ENCODE measurements at regions not wholly inside any gene's neighbourhood (a gene's known extent, or its start where the extent isn't known, plus 50 kb on each side); places are given as distances from the start of the nearest gene placed in this dataset.
"Not testable (repeated sequence)": the region's sequence is repeated elsewhere in the genome, so short reads cannot be mapped to it uniquely, and the experiment has no call there.

DNA sequence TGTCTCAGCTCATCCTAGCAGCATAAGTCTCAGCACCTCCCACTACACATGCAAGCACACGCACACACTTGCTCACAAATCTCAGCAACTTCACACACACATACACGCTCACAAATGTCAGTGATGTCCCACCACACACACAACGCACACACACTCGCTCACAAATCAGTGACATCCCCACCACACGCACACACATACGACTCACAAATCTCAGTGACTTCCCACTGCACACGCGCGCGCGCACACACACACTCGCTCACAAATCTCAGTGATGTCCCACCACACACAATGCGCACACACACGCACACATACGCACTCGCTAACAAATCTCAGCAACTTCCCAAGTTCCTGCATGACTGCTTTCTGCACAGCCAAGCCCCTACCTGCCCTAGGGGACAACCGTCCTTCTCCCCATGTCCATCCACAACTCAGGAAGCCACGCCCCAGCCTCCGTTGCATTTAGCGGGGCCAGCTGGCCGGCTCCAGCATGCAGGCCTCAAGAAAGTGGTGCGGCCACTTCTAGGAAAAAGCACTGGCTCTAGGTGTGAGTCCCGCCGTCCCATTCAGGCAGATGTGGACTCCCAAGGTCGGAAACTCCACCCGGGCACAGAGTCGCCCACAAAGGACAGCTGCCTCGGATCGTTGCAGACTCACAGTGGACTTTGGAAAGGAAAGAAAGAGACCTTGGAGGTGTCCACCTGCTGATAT, 180.1 kb upstream of the SALL3 start:
- intact Hi-C loops (cut with micrococcal nuclease), result no loop called here

- intact Hi-C loops (cut with micrococcal nuclease), result not testable (repeated sequence)
These were observed 179.3 kb upstream of the SALL3 start for GRCh38 chr18:78800102-78800851.

- intact Hi-C loops (cut with micrococcal nuclease), result no loop called here
These were observed 178.6 kb upstream of the SALL3 start for GRCh38 chr18:78801011-78801410.

GRCh38 chr18:78803104-78803503, 176.5 kb upstream of the SALL3 start:
- intact Hi-C loops (cut with micrococcal nuclease), result no loop called here

DNA sequence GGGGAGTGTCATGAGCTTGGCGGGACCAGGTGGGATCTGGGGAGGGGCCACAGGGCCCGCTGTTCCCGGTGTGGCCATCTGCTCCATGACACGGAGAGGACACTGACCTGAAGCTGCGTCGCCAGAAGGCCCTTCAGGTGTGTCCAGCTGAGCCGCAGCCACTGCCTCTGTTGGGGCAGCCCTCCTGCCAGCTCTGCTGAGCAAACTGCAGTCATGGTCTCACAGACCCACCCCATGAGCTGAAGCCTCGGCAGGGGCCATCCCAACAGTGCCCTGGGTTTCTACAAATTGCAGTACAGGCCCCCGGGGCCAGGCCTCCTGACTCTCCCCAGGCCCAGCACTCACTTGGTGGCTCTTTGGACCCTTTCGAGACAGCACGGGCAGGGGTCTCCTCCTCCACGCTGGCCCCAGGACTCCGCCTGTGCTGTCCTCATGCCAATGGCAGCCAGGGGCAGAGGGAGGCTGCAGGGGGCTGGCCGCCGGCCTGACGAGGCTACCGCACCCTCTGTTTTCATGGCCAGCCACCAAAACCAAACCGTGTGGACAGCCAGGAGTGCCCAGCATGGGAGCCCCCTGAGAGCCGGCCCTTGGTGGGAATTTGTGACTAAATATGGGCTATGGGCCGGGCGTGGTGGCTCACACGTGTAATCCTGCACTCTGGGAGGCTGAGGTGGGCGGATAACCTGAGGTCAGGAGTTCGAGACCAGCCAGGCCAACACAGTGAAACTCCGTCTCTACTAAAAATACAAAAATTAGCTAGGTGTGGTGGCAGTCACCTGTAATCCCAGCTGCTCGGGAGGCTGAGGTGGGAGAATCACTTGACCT, 175.2 kb upstream of the SALL3 start:
- intact Hi-C loops (cut with micrococcal nuclease), result no loop called here

DNA sequence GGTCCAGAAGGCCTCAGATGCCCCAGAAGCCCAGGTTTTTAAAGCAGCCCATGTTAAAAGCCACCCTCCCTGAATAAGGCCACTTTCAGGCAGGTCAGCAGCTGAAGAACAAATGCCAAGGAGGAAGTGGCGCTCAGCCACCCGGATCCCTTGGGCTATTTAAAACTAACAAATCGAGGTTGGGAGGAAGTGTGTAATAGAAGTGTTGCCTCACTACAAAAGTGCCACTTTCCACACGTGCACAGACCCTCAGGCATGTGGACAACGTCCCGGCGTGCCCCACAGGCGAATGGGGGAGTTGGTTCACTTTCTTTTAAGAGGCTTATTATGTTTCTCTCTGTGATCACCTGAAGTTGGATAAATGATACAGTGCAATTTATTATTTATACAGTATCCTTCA, 173.8 kb upstream of the SALL3 start:
- intact Hi-C loops (cut with micrococcal nuclease), result no loop called here

DNA sequence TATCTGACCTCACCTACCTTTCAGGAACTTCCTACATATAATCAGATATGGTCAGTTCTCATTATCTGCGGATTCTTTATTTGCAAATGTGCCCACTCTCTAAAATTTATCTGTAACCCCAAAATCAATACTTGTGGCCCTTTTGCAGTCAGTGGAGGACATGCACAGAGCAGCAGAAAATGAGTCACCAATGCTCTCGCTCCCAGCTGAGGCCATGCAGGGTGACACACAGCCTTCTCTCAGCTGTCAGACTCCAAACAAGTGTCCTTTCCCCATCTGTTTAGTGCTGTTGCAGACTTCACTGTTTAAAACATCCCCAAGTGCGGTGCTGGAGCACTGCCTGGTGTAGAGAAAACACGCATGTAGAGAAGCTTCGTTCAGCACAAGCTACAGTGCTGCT, 171.9 kb upstream of the SALL3 start:
- intact Hi-C loops (cut with micrococcal nuclease), result no loop called here

- intact Hi-C loops (cut with micrococcal nuclease), result no loop called here
These were observed 169.8 kb upstream of the SALL3 start for GRCh38 chr18:78809845-78810244.

DNA sequence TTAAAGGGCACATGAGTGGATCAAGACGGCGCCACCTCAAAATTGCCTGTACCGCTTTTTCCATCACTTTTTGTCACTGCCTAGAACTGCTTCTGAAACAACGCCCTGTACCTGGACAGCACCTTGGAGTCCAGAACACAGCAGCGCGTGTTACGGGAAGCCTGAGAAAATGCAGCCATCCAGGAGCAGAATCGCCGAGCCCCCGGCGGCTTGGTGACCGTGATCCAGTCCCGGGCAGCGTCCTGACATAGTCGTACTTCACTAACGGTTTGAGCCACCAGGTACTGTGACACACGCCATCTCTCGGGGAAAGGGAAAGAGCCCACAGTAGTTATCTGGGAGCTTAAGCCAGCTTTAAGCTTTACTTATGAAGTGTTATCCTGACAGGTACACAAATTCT, 168.9 kb upstream of the SALL3 start:
- intact Hi-C loops (cut with micrococcal nuclease), result no loop called here

DNA sequence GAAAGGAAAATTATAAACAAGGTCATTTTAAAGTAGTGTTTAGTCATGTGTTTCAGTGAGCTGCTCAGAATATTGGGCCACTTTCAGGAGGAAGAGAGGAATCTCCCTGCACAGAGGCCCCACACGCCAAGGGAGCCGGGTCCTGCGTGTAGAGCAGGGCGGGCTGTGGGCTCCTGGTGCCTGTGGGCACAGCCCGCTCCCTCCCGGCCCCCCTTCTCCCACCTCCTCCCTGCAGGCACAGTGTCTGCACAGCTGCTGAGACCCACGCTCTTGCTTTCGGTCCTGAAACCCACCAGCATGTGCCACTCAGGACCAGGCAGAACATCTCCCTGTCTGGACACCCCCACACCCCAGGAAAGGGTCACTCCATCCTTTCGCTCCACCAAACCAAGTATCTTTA, 167.6 kb upstream of the SALL3 start:
- intact Hi-C loops (cut with micrococcal nuclease), result no loop called here

- intact Hi-C loops (cut with micrococcal nuclease), result no loop called here
These were observed 166.5 kb upstream of the SALL3 start for GRCh38 chr18:78813156-78813555.

- intact Hi-C loops (cut with micrococcal nuclease), result no loop called here
These were observed 165.5 kb upstream of the SALL3 start for GRCh38 chr18:78813936-78814710.

DNA sequence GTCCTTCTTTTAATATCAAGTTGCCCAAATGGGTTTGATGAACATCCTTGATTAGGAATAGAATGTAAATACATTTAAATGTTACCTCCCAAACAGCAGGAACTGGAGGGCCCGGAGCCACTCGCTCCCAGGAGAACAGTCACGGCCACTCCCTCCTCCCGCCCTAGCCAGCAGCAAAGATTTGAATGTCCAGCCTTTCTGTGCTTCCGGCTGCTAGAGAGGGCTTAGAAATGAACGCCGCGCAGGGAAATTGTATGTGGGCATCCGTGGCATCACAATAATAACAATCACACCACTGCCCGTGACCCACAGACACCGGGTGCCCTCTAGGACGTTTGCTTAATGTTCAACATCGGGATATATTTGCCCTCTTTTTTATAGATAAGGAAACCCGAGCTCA, 164.9 kb upstream of the SALL3 start:
- intact Hi-C loops (cut with micrococcal nuclease), result no loop called here

DNA sequence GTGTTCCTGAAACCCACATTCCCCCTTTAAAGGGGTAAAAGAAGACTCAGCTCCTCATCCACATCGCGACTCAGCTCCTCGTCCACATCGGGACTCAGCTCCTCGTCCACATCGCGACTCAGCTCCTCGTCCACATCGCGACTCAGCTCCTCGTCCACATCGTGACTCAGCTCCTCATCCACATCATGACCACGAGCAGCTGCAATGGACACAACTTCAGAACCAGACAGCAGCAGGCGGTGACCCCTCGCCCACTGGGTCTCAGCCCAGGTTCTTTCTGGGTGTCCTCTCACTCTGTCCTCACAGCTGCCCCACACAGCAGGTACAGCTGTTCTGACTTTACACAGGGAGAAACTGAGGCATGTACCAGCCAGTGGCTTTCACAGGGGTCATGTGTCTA, 163.5 kb upstream of the SALL3 start:
- intact Hi-C loops (cut with micrococcal nuclease), result no loop called here

DNA sequence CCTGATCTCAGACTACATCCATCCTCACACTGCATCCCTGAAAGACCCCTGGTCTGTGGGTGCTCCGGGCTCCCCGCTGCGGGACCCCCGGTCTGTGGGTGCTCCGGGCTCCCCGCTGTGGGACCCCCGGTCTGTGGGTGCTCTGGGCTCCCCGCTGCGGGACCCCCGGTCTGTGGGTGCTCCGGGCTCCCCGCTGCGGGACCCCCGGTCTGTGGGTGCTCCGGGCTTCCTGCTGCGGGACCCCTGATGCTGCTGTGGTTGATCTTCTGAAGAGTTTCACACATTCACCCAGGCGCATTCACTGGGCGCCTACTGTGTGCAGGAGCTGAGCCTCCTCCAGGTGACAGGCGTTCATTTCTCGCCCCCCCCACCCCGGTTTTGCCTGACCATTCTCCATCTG, 162.7 kb upstream of the SALL3 start:
- intact Hi-C loops (cut with micrococcal nuclease), result no loop called here

GRCh38 chr18:78818495-78818894, 161.1 kb upstream of the SALL3 start:
- intact Hi-C loops (cut with micrococcal nuclease), result no loop called here

DNA sequence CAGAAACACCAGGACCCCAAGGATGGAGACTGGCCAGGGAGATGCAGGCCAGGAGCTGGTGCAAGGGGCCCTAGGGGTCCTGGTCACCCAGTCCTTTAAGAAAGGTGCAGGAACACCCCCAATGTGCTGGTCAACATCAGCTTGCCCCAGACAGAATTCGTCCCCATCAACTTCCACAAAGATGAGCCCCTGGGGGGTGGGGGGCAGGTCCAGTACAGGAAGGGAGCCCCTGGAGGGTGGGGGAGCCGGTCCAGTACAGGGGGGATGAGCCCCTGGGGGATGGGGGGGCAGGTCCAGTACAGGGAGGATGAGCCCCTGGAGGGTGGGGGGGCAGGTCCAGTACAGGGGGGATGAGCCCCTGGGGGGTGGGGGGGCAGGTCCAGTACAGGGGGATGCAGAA, 160.7 kb upstream of the SALL3 start:
- intact Hi-C loops (cut with micrococcal nuclease), result no loop called here

- intact Hi-C loops (cut with micrococcal nuclease), result no loop called here
These were observed 159.3 kb upstream of the SALL3 start for GRCh38 chr18:78820161-78820834.

- intact Hi-C loops (cut with micrococcal nuclease), result no loop called here
These were observed 158.2 kb upstream of the SALL3 start for GRCh38 chr18:78821396-78821795.

GRCh38 chr18:78822171-78822948, 157.3 kb upstream of the SALL3 start:
- intact Hi-C loops (cut with micrococcal nuclease), result no loop called here

Measured in T-helper 2 cell treated with Interferon-gamma antibody and Interleukin-4, amounts not matched to agents 100 ng/mL and 5 ng/mL, for 36 hours (primary cell).